Activated T-cell treated with anti-CD3 and anti-CD28 coated beads, Interleukin-2, amount 50 U/mL, for 4 hours (primary cell): ENCODE measurements at regions not wholly inside any gene's neighbourhood (a gene's known extent, or its start where the extent isn't known, plus 50 kb on each side); places are given as distances from the start of the nearest gene placed in this dataset.

Source experiments
- ATAC-seq, 2 donors: fragments of 200-7000 bp; cut with Tn5 transposase; one replicate each; pipeline ENCODE4 v1.10.0; 2021
- DNase-seq: peaks from one replicate; pipeline ENCODE4 v3.0.0-alpha.2; 2020
- H3K27me3 Mint-ChIP-seq: one replicate; pipeline ENCODE4 v1.8.0; 2021; ENCODE audit warnings: low read depth, mixed read lengths
- H3K36me3 Mint-ChIP-seq: one replicate; pipeline ENCODE4 v1.8.0; 2022; ENCODE audit warnings: mixed read lengths; ENCODE audit not compliant: insufficient read depth
- H3K4me1 Mint-ChIP-seq: one replicate; pipeline ENCODE4 v1.8.0; 2021; ENCODE audit warnings: low read depth, mixed read lengths
- H3K4me3 Mint-ChIP-seq: one replicate; pipeline ENCODE4 v1.8.0; 2021; ENCODE audit warnings: mild to moderate bottlenecking, moderate library complexity, mixed read lengths
- H3K9me3 Mint-ChIP-seq: one replicate; pipeline ENCODE4 v1.8.0; 2021; ENCODE audit warnings: mixed read lengths

DNA sequence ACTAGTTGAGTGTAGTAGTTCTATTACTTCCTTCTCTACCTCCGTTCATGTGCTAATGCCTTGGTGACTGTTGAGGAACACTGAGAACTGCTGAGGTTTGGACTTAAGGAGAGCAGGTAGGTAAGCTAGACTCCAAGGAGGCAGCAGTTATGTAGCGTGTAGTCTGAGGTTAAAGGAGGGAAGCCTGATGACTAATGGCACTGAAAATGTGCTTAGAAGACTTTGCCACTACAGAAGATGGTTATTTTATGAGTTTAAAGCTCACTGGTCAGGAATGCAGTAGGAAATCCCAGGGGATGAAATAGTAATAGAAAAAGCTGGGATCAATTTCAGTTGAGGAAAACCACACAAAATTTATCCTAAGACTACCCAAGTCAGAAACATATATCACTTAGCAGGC is 1077.3 kb downstream of the RAPGEF2 start:
- no peak overlapping the region for H3K4me3 Mint-ChIP-seq
- ATAC-seq, result no peak
- no peak for DNase-seq
- H3K9me3 Mint-ChIP-seq, result peaks cover 7% of the 10 kb centered on the region
- H3K36me3 Mint-ChIP-seq, result no peaks in the 10 kb centered on the region
- H3K4me1 Mint-ChIP-seq, result no peaks in the 10 kb centered on the region
- H3K27me3 Mint-ChIP-seq, result no peaks in the 10 kb centered on the region

- ATAC-seq, result no peak
- H3K36me3 Mint-ChIP-seq, result no peaks in the 10 kb centered on the region
Measured at GRCh38 chr4:160182727-160183126, 1079.8 kb downstream of the RAPGEF2 start.

DNA sequence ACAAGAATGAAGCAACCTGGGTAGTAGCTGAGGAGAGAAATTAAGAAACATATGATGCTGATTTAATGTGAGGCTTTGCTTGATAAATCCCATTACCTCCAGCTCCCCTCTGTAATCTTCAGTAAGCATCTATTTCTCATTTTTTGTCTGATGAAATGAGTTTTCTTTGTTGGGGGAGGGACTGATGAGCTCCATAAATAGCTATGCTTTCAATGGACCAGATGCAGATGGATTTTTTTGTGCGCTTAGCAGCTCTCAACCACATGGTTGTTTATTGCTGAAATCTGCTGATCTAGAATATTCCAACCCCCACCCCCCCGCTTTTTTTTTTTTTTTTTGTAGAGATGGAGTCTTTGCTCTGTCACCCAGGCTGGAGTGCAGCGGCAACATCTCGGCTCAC is 1082.0 kb downstream of the RAPGEF2 start:
- ATAC-seq, result no peak
- no peak for DNase-seq
- Mint-ChIP-seq H3K36me3 (no peaks in the 10 kb centered on the region), H3K27me3 (no peaks in the 10 kb centered on the region), H3K4me3 (no peak overlapping the region), H3K4me1 (no peaks in the 10 kb centered on the region), H3K9me3 (peaks cover 16% of the 10 kb centered on the region)

More at GRCh38 chr4:160182727-160183126, 1079.8 kb downstream of the RAPGEF2 start:
- H3K4me3 Mint-ChIP-seq, result no peak overlapping the region
- H3K27me3 Mint-ChIP-seq, result no peaks in the 10 kb centered on the region
- DNase-seq, result no peak
- H3K9me3 Mint-ChIP-seq, result peaks cover 12% of the 10 kb centered on the region
- H3K4me1 Mint-ChIP-seq, result no peaks in the 10 kb centered on the region

GRCh38 chr4:160193787-160194186 is 1090.9 kb downstream of the RAPGEF2 start:
- H3K4me3 Mint-ChIP-seq, result no peak overlapping the region
- H3K27me3 Mint-ChIP-seq, result no peaks in the 10 kb centered on the region
- DNase-seq, result no peak
- no peak for ATAC-seq
- H3K36me3 Mint-ChIP-seq, result no peaks in the 10 kb centered on the region
- H3K9me3 Mint-ChIP-seq, result peaks cover 11% of the 10 kb centered on the region
- no peaks in the 10 kb centered on the region for H3K4me1 Mint-ChIP-seq

- Mint-ChIP-seq H3K27me3 (no peaks in the 10 kb centered on the region), H3K4me3 (no peak overlapping the region), H3K9me3 (peaks cover 12% of the 10 kb centered on the region), H3K4me1 (no peaks in the 10 kb centered on the region), H3K36me3 (no peaks in the 10 kb centered on the region)
- no peak for ATAC-seq
- DNase-seq, result no peak
Measured at GRCh38 chr4:160194716-160195115, 1091.8 kb downstream of the RAPGEF2 start.

DNA sequence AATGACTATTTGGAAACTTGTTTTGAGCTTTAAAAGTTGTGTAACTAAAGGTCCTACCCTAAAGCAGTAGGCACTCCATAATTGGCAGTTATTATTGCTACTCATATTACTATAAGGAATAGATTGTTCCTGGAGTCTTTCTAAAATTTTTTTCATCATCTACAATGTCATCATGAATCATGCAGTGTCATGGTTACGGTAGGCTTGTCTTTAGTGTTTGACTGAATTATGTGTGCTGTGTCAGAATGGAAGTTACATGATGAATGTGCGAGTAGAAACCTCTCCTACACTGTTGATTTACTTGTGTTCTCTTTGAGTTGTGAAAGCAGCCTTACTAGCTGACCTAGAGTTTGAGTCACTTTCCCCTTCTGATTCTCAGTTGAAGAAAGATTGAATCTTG is 1099.9 kb downstream of the RAPGEF2 start:
- ATAC-seq, result no peak

DNA sequence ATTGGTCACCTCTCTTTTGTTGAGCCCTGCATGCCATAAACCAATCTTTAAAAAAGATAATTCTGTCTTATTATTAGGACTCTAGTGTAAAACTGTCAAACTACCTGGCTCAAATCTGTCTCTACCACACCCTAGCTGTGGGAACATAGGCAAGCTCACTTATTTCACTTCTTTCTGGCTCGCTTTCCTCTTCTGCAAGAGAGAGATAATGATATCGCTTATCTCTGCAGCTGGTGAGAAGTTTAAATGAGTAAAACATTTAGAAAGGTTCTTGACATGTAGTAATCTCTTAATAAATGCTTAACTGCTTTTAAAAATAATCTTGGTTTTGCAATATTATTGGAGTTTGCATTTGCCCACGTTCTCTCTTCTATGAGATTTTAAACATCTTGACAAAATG is 1109.2 kb downstream of the RAPGEF2 start:
- peaks cover 14% of the 10 kb centered on the region for H3K9me3 Mint-ChIP-seq
- H3K4me1 Mint-ChIP-seq, result no peaks in the 10 kb centered on the region
- DNase-seq (no peak), ATAC-seq (no peak)
- no peaks in the 10 kb centered on the region for H3K36me3 Mint-ChIP-seq
- H3K4me3 Mint-ChIP-seq, result no peak overlapping the region
- no peaks in the 10 kb centered on the region for H3K27me3 Mint-ChIP-seq

More for the DNA sequence above, 1099.9 kb downstream of the RAPGEF2 start:
- Mint-ChIP-seq H3K4me3 (no peak overlapping the region), H3K27me3 (no peaks in the 10 kb centered on the region), H3K36me3 (no peaks in the 10 kb centered on the region), H3K4me1 (no peaks in the 10 kb centered on the region), H3K9me3 (peaks cover 18% of the 10 kb centered on the region)
- DNase-seq, result no peak

- no peaks in the 10 kb centered on the region for H3K4me1 Mint-ChIP-seq
- ATAC-seq, result no peak
- H3K27me3 Mint-ChIP-seq, result no peaks in the 10 kb centered on the region
- no peak for DNase-seq
- no peaks in the 10 kb centered on the region for H3K36me3 Mint-ChIP-seq
- H3K4me3 Mint-ChIP-seq, result no peak overlapping the region
- peaks cover 23% of the 10 kb centered on the region for H3K9me3 Mint-ChIP-seq
Measured at GRCh38 chr4:160213366-160213765, 1110.5 kb downstream of the RAPGEF2 start.

- Mint-ChIP-seq H3K4me3 (no peak overlapping the region), H3K27me3 (no peaks in the 10 kb centered on the region), H3K4me1 (no peaks in the 10 kb centered on the region), H3K9me3 (peaks cover 35% of the 10 kb centered on the region), H3K36me3 (no peaks in the 10 kb centered on the region)
- ATAC-seq, result no peak
- no peak for DNase-seq
Measured at GRCh38 chr4:160217352-160217751, 1114.5 kb downstream of the RAPGEF2 start.

- Mint-ChIP-seq H3K9me3 (peaks cover 20% of the 10 kb centered on the region), H3K27me3 (no peaks in the 10 kb centered on the region), H3K4me1 (no peaks in the 10 kb centered on the region), H3K36me3 (no peaks in the 10 kb centered on the region), H3K4me3 (no peak overlapping the region)
- DNase-seq (no peak), ATAC-seq (no peak)
Measured at GRCh38 chr4:160224049-160224448, 1121.2 kb downstream of the RAPGEF2 start.

GRCh38 chr4:160233141-160233540 is 1130.3 kb downstream of the RAPGEF2 start:
- Mint-ChIP-seq H3K9me3 (peaks cover 3% of the 10 kb centered on the region), H3K4me3 (no peak overlapping the region), H3K36me3 (no peaks in the 10 kb centered on the region), H3K4me1 (no peaks in the 10 kb centered on the region), H3K27me3 (no peaks in the 10 kb centered on the region)
- ATAC-seq, result no peak
- DNase-seq, result no peak

- ATAC-seq (no peak), DNase-seq (no peak)
- no peak overlapping the region for H3K4me3 Mint-ChIP-seq
- no peaks in the 10 kb centered on the region for H3K9me3 Mint-ChIP-seq
- no peaks in the 10 kb centered on the region for H3K36me3 Mint-ChIP-seq
- H3K27me3 Mint-ChIP-seq, result no peaks in the 10 kb centered on the region
- H3K4me1 Mint-ChIP-seq, result no peaks in the 10 kb centered on the region
Measured at GRCh38 chr4:160235285-160235684, 1132.4 kb downstream of the RAPGEF2 start.

- DNase-seq (no peak), ATAC-seq (no peak)
- Mint-ChIP-seq H3K4me3 (no peak overlapping the region), H3K9me3 (no peaks in the 10 kb centered on the region), H3K4me1 (no peaks in the 10 kb centered on the region), H3K36me3 (no peaks in the 10 kb centered on the region), H3K27me3 (no peaks in the 10 kb centered on the region)
Measured at GRCh38 chr4:160235771-160236170, 1132.9 kb downstream of the RAPGEF2 start.

GRCh38 chr4:160238790-160239189 is 1135.9 kb downstream of the RAPGEF2 start:
- Mint-ChIP-seq H3K36me3 (no peaks in the 10 kb centered on the region), H3K4me3 (no peak overlapping the region), H3K4me1 (no peaks in the 10 kb centered on the region), H3K9me3 (peaks cover 1% of the 10 kb centered on the region), H3K27me3 (no peaks in the 10 kb centered on the region)
- DNase-seq (no peak), ATAC-seq (no peak)

- ATAC-seq, result no peak
- Mint-ChIP-seq H3K36me3 (no peaks in the 10 kb centered on the region), H3K4me3 (no peak overlapping the region), H3K9me3 (peaks cover 15% of the 10 kb centered on the region), H3K4me1 (no peaks in the 10 kb centered on the region), H3K27me3 (no peaks in the 10 kb centered on the region)
- no peak for DNase-seq
Measured at GRCh38 chr4:160247091-160247656, 1144.3 kb downstream of the RAPGEF2 start.
